SK-N-SH treated with all-trans-retinoic acid at 6 μM for 48 hours (cell line): ENCODE measurements at regions not wholly inside any gene's neighbourhood (a gene's known extent, or its start where the extent isn't known, plus 50 kb on each side); places are given as distances from the start of the nearest gene placed in this dataset.

ENCODE experiments used
- ATAC-seq: fragments of 200-7000 bp; cut with Tn5 transposase; 3 replicates; pipeline ENCODE4 v1.9.1; 2020; ENCODE audit warnings: mild to moderate bottlenecking, moderate library complexity
- ARNTL ChIP-seq: fragments of 450-650 bp; formaldehyde crosslinking; IDR thresholded peaks from 2 replicates; pipeline ENCODE4 v1.5.0; 2020; ENCODE audit warnings: low read depth, mild to moderate bottlenecking, moderate library complexity, borderline replicate concordance
- BACH2 ChIP-seq: fragments of 250-450 bp; sonication (Bioruptor Pico); IDR thresholded peaks from 2 replicates; pipeline ENCODE4 v1.9.0; 2021; ENCODE audit warnings: mild to moderate bottlenecking, borderline replicate concordance
- ESRRG ChIP-seq: fragments of 250-450 bp; sonication (Bioruptor Pico); IDR thresholded peaks from 2 replicates; pipeline ENCODE4 v1.6.1; 2021; ENCODE audit warnings: mild to moderate bottlenecking
- ISL1 ChIP-seq: fragments of 250-450 bp; sonication (Bioruptor Pico); IDR thresholded peaks from 2 replicates; pipeline ENCODE4 v2.1.2; 2022; ENCODE audit warnings: mild to moderate bottlenecking, moderate library complexity
- OSR1 ChIP-seq: fragments of 250-450 bp; sonication (Bioruptor Pico); IDR thresholded peaks from 2 replicates; pipeline ENCODE4 v1.8.0; 2022; ENCODE audit warnings: moderate library complexity, mild to moderate bottlenecking, inconsistent platforms
- PPARA ChIP-seq: fragments of 250-450 bp; sonication (Bioruptor Pico); IDR thresholded peaks from 2 replicates; pipeline ENCODE4 v1.5.0; 2020; ENCODE audit warnings: mild to moderate bottlenecking, borderline replicate concordance
- RARB ChIP-seq: fragments of 250-450 bp; sonication (Bioruptor Pico); IDR thresholded peaks from 2 replicates; pipeline ENCODE4 v1.8.0; 2021; ENCODE audit warnings: mild to moderate bottlenecking, moderate library complexity
- SNAI2 ChIP-seq: fragments of 250-450 bp; sonication (Bioruptor Pico); IDR thresholded peaks from 2 replicates; pipeline ENCODE4 v1.5.0; 2020; ENCODE audit warnings: mild to moderate bottlenecking, moderate library complexity
- TOX ChIP-seq: fragments of 250-450 bp; sonication (Bioruptor Pico); IDR thresholded peaks from 2 replicates; pipeline ENCODE4 v1.8.0; 2021; ENCODE audit warnings: mild to moderate bottlenecking, moderate library complexity, borderline replicate concordance
- ZC3H10 ChIP-seq: fragments of 250-450 bp; sonication (Bioruptor Pico); IDR thresholded peaks from 2 replicates; pipeline ENCODE4 v1.5.1; 2021; ENCODE audit warnings: mild to moderate bottlenecking, moderate library complexity
- ZFP3 ChIP-seq: fragments of 250-450 bp; sonication (Bioruptor Pico); IDR thresholded peaks from 2 replicates; pipeline ENCODE4 v1.5.0; 2020; ENCODE audit warnings: mild to moderate bottlenecking, moderate library complexity
- ZFP30 ChIP-seq: fragments of 450-650 bp; formaldehyde crosslinking; IDR thresholded peaks from 2 replicates; pipeline ENCODE4 v1.5.0; 2022; ENCODE audit warnings: mild to moderate bottlenecking, moderate library complexity
- ZNF565 ChIP-seq: fragments of 450-650 bp; formaldehyde crosslinking; conservative IDR thresholded peaks from 2 replicates; pipeline ENCODE4 v1.5.0; 2020; ENCODE audit warnings: low read depth, mild to moderate bottlenecking, moderate library complexity
- ZNF70 ChIP-seq: fragments of 450-650 bp; formaldehyde crosslinking; IDR thresholded peaks from 2 replicates; pipeline ENCODE4 v1.5.0; 2020; ENCODE audit warnings: mild to moderate bottlenecking, moderate library complexity
- ZNF8 ChIP-seq: fragments of 450-650 bp; formaldehyde crosslinking; IDR thresholded peaks from 2 replicates; pipeline ENCODE4 v1.5.0; 2020; ENCODE audit warnings: mild to moderate bottlenecking, moderate library complexity
- TF ChIP-seq, protein P1 (sequence below): fragments of 250-450 bp; sonication (Bioruptor Pico); IDR thresholded peaks from 2 replicates; pipeline ENCODE4 v1.5.0; 2020; ENCODE audit warnings: mild to moderate bottlenecking, moderate library complexity
- TF ChIP-seq, protein P2 (sequence below): fragments of 250-450 bp; sonication (Bioruptor Pico); IDR thresholded peaks from 2 replicates; pipeline ENCODE4 v1.5.1; 2021; ENCODE audit warnings: mild to moderate bottlenecking, moderate library complexity
- TF ChIP-seq, protein P3 (sequence below): fragments of 250-450 bp; sonication (Bioruptor Pico); IDR thresholded peaks from 2 replicates; pipeline ENCODE4 v1.5.1; 2020; ENCODE audit warnings: low read depth, mild to moderate bottlenecking, moderate library complexity
- TF ChIP-seq, protein P4 (sequence below): fragments of 250-450 bp; sonication (Bioruptor Pico); IDR thresholded peaks from 2 replicates; pipeline ENCODE4 v1.8.0; 2020; ENCODE audit warnings: mild to moderate bottlenecking, moderate library complexity, borderline replicate concordance
- TF ChIP-seq, protein P5 (sequence below): fragments of 250-450 bp; sonication (Bioruptor Pico); IDR thresholded peaks from 2 replicates; pipeline ENCODE4 v1.8.0; 2021; ENCODE audit warnings: low read depth, mild to moderate bottlenecking, moderate library complexity, borderline replicate concordance

DNA sequence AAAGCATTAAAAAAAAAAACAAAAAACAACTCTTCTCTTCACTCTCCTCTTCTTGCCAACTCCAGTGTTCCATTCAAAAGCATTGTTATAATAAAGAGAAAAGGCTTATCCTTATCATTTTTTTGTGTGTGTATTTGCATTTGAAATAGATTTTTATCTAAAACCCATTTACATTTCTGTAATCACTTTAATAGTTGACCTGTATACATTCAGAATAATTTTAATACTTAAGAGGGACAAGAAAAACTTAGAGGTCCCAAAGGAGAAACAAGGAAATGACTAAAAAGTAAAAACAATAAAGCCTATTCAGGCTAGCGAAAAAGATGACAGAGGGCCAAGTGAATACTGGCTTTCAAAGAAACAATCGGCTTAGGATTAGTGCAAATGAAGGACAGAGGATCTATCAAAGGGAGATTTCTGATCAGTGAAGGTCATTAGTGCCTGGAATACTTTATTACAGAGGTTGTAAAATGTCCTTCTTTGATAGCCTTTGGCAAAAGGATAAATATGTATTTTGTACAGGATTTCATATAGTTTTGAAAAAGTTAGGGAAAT is 808.3 kb downstream of the RPA4 start (continued):
- TF ChIP-seq ZNF8 (CRISPR knock-in tag), result no peak
- TF ChIP-seq, protein P1, sequence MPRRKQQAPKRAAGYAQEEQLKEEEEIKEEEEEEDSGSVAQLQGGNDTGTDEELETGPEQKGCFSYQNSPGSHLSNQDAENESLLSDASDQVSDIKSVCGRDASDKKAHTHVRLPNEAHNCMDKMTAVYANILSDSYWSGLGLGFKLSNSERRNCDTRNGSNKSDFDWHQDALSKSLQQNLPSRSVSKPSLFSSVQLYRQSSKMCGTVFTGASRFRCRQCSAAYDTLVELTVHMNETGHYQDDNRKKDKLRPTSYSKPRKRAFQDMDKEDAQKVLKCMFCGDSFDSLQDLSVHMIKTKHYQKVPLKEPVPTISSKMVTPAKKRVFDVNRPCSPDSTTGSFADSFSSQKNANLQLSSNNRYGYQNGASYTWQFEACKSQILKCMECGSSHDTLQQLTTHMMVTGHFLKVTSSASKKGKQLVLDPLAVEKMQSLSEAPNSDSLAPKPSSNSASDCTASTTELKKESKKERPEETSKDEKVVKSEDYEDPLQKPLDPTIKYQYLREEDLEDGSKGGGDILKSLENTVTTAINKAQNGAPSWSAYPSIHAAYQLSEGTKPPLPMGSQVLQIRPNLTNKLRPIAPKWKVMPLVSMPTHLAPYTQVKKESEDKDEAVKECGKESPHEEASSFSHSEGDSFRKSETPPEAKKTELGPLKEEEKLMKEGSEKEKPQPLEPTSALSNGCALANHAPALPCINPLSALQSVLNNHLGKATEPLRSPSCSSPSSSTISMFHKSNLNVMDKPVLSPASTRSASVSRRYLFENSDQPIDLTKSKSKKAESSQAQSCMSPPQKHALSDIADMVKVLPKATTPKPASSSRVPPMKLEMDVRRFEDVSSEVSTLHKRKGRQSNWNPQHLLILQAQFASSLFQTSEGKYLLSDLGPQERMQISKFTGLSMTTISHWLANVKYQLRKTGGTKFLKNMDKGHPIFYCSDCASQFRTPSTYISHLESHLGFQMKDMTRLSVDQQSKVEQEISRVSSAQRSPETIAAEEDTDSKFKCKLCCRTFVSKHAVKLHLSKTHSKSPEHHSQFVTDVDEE (CRISPR knock-in tag), result no peak
- no peak for TF ChIP-seq TOX (CRISPR knock-in tag)

DNA sequence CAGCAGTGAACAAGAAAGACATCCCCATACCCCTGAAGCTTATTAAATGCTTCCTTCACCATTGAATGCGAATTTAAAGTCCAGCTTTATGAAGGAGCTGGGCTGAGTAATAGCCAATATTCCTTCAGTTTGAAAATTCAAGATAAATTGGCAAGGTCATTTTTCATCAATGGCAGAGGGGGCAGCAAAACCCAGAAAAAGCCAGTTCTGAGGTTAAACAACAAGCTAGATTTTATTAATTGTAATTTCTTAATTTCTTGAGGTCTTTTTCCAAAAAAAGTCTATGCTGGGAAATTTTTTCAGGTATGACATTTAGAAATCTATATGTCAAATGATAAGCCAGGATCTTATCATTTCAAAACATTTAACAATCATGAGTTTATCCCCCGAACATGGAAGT is 808.9 kb downstream of the RPA4 start:
- no peak for ATAC-seq
- TF ChIP-seq, protein P2, sequence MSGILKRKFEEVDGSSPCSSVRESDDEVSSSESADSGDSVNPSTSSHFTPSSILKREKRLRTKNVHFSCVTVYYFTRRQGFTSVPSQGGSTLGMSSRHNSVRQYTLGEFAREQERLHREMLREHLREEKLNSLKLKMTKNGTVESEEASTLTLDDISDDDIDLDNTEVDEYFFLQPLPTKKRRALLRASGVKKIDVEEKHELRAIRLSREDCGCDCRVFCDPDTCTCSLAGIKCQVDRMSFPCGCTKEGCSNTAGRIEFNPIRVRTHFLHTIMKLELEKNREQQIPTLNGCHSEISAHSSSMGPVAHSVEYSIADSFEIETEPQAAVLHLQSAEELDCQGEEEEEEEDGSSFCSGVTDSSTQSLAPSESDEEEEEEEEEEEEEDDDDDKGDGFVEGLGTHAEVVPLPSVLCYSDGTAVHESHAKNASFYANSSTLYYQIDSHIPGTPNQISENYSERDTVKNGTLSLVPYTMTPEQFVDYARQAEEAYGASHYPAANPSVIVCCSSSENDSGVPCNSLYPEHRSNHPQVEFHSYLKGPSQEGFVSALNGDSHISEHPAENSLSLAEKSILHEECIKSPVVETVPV, result no peak
- TF ChIP-seq ZNF70 (CRISPR knock-in tag), result no peak
- TF ChIP-seq OSR1, result no peak
- no peak for TF ChIP-seq ISL1 (CRISPR knock-in tag)
- no peak for TF ChIP-seq ZNF8 (CRISPR knock-in tag)
- TF ChIP-seq ZFP3, result no peak
- TF ChIP-seq, protein P1 (CRISPR knock-in tag), result no peak
- no peak for TF ChIP-seq PPARA (CRISPR knock-in tag)
- TF ChIP-seq ZFP30 (CRISPR knock-in tag), result no peak
- TF ChIP-seq ESRRG (CRISPR knock-in tag), result no peak
- TF ChIP-seq, protein P3, sequence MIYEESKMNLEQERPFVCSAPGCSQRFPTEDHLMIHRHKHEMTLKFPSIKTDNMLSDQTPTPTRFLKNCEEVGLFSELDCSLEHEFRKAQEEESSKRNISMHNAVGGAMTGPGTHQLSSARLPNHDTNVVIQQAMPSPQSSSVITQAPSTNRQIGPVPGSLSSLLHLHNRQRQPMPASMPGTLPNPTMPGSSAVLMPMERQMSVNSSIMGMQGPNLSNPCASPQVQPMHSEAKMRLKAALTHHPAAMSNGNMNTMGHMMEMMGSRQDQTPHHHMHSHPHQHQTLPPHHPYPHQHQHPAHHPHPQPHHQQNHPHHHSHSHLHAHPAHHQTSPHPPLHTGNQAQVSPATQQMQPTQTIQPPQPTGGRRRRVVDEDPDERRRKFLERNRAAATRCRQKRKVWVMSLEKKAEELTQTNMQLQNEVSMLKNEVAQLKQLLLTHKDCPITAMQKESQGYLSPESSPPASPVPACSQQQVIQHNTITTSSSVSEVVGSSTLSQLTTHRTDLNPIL, result no peak
- TF ChIP-seq ARNTL, result no peak
- TF ChIP-seq BACH2 (CRISPR knock-in tag), result no peak
- TF ChIP-seq SNAI2 (CRISPR knock-in tag), result no peak
- TF ChIP-seq ZC3H10 (CRISPR knock-in tag), result no peak
- TF ChIP-seq, protein P4, sequence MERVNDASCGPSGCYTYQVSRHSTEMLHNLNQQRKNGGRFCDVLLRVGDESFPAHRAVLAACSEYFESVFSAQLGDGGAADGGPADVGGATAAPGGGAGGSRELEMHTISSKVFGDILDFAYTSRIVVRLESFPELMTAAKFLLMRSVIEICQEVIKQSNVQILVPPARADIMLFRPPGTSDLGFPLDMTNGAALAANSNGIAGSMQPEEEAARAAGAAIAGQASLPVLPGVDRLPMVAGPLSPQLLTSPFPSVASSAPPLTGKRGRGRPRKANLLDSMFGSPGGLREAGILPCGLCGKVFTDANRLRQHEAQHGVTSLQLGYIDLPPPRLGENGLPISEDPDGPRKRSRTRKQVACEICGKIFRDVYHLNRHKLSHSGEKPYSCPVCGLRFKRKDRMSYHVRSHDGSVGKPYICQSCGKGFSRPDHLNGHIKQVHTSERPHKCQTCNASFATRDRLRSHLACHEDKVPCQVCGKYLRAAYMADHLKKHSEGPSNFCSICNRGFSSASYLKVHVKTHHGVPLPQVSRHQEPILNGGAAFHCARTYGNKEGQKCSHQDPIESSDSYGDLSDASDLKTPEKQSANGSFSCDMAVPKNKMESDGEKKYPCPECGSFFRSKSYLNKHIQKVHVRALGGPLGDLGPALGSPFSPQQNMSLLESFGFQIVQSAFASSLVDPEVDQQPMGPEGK (CRISPR knock-in tag), result no peak
- no peak for TF ChIP-seq TOX (CRISPR knock-in tag)
- TF ChIP-seq, protein P5, sequence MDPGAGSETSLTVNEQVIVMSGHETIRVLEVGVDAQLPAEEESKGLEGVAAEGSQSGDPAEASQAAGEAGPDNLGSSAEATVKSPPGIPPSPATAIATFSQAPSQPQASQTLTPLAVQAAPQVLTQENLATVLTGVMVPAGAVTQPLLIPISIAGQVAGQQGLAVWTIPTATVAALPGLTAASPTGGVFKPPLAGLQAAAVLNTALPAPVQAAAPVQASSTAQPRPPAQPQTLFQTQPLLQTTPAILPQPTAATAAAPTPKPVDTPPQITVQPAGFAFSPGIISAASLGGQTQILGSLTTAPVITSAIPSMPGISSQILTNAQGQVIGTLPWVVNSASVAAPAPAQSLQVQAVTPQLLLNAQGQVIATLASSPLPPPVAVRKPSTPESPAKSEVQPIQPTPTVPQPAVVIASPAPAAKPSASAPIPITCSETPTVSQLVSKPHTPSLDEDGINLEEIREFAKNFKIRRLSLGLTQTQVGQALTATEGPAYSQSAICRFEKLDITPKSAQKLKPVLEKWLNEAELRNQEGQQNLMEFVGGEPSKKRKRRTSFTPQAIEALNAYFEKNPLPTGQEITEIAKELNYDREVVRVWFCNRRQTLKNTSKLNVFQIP (CRISPR knock-in tag), result no peak
- TF ChIP-seq ZNF565, result no peak
- TF ChIP-seq RARB, result no peak
